ENCODE measurements at regions not wholly inside any gene's neighbourhood (a gene's known extent, or its start where the extent isn't known, plus 50 kb on each side); places are given as distances from the start of the nearest gene placed in this dataset.

DNA sequence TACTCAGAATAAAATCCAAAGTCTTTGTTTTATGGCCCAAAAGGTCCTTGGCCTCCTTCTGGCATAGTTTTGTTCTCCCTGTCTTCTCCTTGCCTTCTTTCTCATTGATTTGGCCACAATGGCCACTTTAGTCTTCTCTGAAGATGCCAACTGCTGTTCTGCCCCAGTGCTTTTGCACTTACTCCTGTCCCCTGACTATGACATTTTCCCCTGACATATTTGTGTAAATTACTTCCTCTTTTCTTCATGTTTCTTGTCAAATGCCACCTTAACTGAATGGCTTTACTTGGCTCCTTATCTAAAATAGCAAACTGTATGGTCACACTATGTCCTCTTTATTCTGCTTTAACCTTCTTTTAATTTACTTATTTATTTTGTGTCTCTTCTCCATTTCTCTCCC lies 484.7 kb upstream of the ARRDC3 start:
- TF ChIP-seq, protein P1, sequence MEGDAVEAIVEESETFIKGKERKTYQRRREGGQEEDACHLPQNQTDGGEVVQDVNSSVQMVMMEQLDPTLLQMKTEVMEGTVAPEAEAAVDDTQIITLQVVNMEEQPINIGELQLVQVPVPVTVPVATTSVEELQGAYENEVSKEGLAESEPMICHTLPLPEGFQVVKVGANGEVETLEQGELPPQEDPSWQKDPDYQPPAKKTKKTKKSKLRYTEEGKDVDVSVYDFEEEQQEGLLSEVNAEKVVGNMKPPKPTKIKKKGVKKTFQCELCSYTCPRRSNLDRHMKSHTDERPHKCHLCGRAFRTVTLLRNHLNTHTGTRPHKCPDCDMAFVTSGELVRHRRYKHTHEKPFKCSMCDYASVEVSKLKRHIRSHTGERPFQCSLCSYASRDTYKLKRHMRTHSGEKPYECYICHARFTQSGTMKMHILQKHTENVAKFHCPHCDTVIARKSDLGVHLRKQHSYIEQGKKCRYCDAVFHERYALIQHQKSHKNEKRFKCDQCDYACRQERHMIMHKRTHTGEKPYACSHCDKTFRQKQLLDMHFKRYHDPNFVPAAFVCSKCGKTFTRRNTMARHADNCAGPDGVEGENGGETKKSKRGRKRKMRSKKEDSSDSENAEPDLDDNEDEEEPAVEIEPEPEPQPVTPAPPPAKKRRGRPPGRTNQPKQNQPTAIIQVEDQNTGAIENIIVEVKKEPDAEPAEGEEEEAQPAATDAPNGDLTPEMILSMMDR (IDR thresholded peaks at IDR 0.05 in 8 of 11, conservative IDR thresholded peaks at IDR 0.05 in 3 of 11) = no peak
- TF ChIP-seq POLR2AphosphoS5 (IDR thresholded peaks at IDR 0.05) (no peak), POLR2A (IDR thresholded peaks at IDR 0.05) (no peak)

All from spleen (tissue), 7 donors.